ENCODE measurements at regions not wholly inside any gene's neighbourhood (a gene's known extent, or its start where the extent isn't known, plus 50 kb on each side); places are given as distances from the start of the nearest gene placed in this dataset.

- H3K9me1 ChIP-seq (ENCODE audit: insufficient read depth, low read length) = no peaks in the 10 kb centered on the region
- no peak within 1 kb of the TSS for H2BK20ac ChIP-seq (ENCODE audit: low read depth, low read length)
- no peak within 1 kb of the TSS for H2AK5ac ChIP-seq (ENCODE audit: low read depth, low read length)
- TF ChIP-seq ELK1 (IDR thresholded peaks at IDR 0.05; ENCODE audit: borderline replicate concordance, low read depth, low read length) = no peak
- TF ChIP-seq CHD1 (IDR thresholded peaks at IDR 0.05; ENCODE audit: low read depth, low read length) = no peak
- TF ChIP-seq RCOR1 (IDR thresholded peaks at IDR 0.05; ENCODE audit: insufficient replicate concordance, low read length) = no peak
- TF ChIP-seq NFE2L2 (IDR thresholded peaks at IDR 0.05; ENCODE audit: low read depth, low read length) = no peak
- no peak for TF ChIP-seq RAD21 (IDR thresholded peaks at IDR 0.05; ENCODE audit: low read length)
- no peak for TF ChIP-seq FOS (IDR thresholded peaks at IDR 0.05; ENCODE audit: low read depth, low read length)
- no peak for TF ChIP-seq SMC3 (IDR thresholded peaks at IDR 0.05; ENCODE audit: low read depth, low read length)
- TF ChIP-seq RFX5 (IDR thresholded peaks at IDR 0.05; ENCODE audit: low read depth, low read length) = no peak
- TF ChIP-seq POLR2A (IDR thresholded peaks at IDR 0.05; ENCODE audit: low read depth, low read length) = no peak
- TF ChIP-seq MAFK (IDR thresholded peaks at IDR 0.05; ENCODE audit: low read depth, low read length) = no peak
- TF ChIP-seq CTCF (conservative IDR thresholded peaks at IDR 0.05; ENCODE audit: low read depth, low read length) = no peak
- no peak for TF ChIP-seq USF2 (IDR thresholded peaks at IDR 0.05; ENCODE audit: low read depth, low read length)
- no peak for TF ChIP-seq CEBPB (IDR thresholded peaks at IDR 0.05; ENCODE audit: low read depth, low read length)
- no peak for TF ChIP-seq BHLHE40 (IDR thresholded peaks at IDR 0.05; ENCODE audit: low read depth, low read length)
- no peak for TF ChIP-seq MAZ (IDR thresholded peaks at IDR 0.05; ENCODE audit: borderline replicate concordance, low read depth, low read length)
- H3K27ac ChIP-seq (ENCODE audit: insufficient read depth, low read length) = no peak within 1 kb of the TSS
- H3K4me3 ChIP-seq (ENCODE audit: insufficient read depth, low read depth, low read length) = no peak within 1 kb of the TSS
- no peak within 1 kb of the TSS for H3K4ac ChIP-seq (ENCODE audit: low read depth, low read length)
- no peak within 1 kb of the TSS for H3K9ac ChIP-seq (ENCODE audit: low read depth, low read length)
- no peak within 1 kb of the TSS for H3K14ac ChIP-seq (replicated peaks; ENCODE audit: low read depth, low read length)
- H3K27me3 ChIP-seq (ENCODE audit: control insufficient read depth, insufficient read depth, low read length) = peaks cover 10% of the 10 kb centered on the region
- no peaks in the 10 kb centered on the region for H3K9me3 ChIP-seq (ENCODE audit: control insufficient read depth, insufficient read depth, low read length)
- H3K4me1 ChIP-seq (ENCODE audit: control insufficient read depth, insufficient read depth, low read length) = no peaks in the 10 kb centered on the region
- intact Hi-C loops (cut with micrococcal nuclease) = no loop called here
- H3K56ac ChIP-seq (ENCODE audit: extremely low read depth, insufficient read depth, low read length) = no peak within 1 kb of the TSS
- WGBS, 2 experiments (ENCODE audit: extremely low coverage in 2 of 2, insufficient read length in 1 of 2) = 0% methylated on average over 3 of the region's 57 CpGs; no CpG with 5 or more reads in 1 of the 2 experiments
- H3K36me3 ChIP-seq (ENCODE audit: control insufficient read depth, insufficient read depth, low read length) = no peaks in the 10 kb centered on the region
- DNase-seq (no peak), ATAC-seq (ENCODE audit: low read depth) (no peak)
- no peak within 1 kb of the TSS for H4K5ac ChIP-seq (ENCODE audit: low read depth, low read length)
- H3K79me1 ChIP-seq (ENCODE audit: low read depth in 1 of 2, low read length in 2 of 2) = no peaks in the 10 kb centered on the region
- no peak within 1 kb of the TSS for H3K4me2 ChIP-seq (ENCODE audit: low read depth, low read length)
- ChIA-PET POLR2A (ENCODE audit: unreplicated experiment) (no interaction called here), CTCF (no interaction called here)
- H2BK5ac ChIP-seq (ENCODE audit: low read depth, low read length, poor library complexity, severe bottlenecking) = no peak within 1 kb of the TSS
- no peaks in the 10 kb centered on the region for H4K20me1 ChIP-seq (ENCODE audit: insufficient read depth, low read length)
- H3K23ac ChIP-seq (ENCODE audit: low read depth, low read length) = no peak within 1 kb of the TSS
- H4K8ac ChIP-seq (ENCODE audit: low read depth in 2 of 2, low read length in 2 of 2) = no peak within 1 kb of the TSS
- dilution Hi-C loops (cut with HindIII; ENCODE audit: low sequenced_read_pairs, unreplicated experiment) = no loop called here
- no peak within 1 kb of the TSS for H2AK9ac ChIP-seq (replicated peaks; ENCODE audit: low read depth, low read length, poor library complexity)
- no peak within 1 kb of the TSS for H4K91ac ChIP-seq (ENCODE audit: insufficient read depth, low read depth, low read length)
- no peak within 1 kb of the TSS for H3K18ac ChIP-seq (ENCODE audit: low read depth, low read length)
- H2AFZ ChIP-seq (replicated peaks; ENCODE audit: low read length, poor library complexity) = no peak within 1 kb of the TSS
- no peak within 1 kb of the TSS for H2BK15ac ChIP-seq (ENCODE audit: low read depth, low read length)
- no peak within 1 kb of the TSS for H2BK120ac ChIP-seq (ENCODE audit: low read depth, low read length)
- no TSS peak for BruUV-seq (replicated peaks)
- in situ Hi-C loops (cut with MboI; ENCODE audit: low sequenced_read_pairs) = no loop called here
Measured at GRCh38 chr9:29213417-29214153, 1640.3 kb upstream of the C9orf72 start, which contains the start of gene LINGO2. LINGO2 (minus strand) TSS chr9:29213601.
